HG02981 (cell line): ENCODE measurements at regions not wholly inside any gene's neighbourhood (a gene's known extent, or its start where the extent isn't known, plus 50 kb on each side); places are given as distances from the start of the nearest gene placed in this dataset.
"Not testable (repeated sequence)": the region's sequence is repeated elsewhere in the genome, so short reads cannot be mapped to it uniquely, and the experiment has no call there.

Experiments
- ATAC-seq: cut with Tn5 transposase; IDR thresholded peaks from one replicate; pipeline ENCODE4 v1.9.1; 2021; ENCODE audit warnings: mild to moderate bottlenecking, moderate library complexity; ENCODE audit not compliant: unreplicated experiment

DNA sequence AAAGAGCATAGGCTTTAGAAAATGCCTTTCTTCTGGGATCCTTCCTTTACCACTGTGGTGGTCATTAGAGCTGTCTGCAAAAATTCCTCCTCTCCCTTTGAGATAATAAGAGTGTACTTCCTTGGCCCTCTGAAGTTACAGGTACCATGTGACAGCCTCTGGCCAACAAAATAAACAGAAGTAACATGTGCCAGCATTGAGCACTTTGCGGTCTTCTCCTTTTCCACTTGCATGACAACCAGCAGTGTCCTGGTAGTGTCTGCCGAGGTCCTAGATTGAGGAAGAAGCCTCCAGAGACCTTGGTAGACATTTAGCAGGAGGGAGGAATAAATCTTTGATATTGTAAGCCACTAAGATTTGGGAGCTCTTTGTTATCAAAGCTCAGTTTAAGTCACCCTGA is 87.5 kb upstream of the ARID1B start:
- ATAC-seq, result no peak

DNA sequence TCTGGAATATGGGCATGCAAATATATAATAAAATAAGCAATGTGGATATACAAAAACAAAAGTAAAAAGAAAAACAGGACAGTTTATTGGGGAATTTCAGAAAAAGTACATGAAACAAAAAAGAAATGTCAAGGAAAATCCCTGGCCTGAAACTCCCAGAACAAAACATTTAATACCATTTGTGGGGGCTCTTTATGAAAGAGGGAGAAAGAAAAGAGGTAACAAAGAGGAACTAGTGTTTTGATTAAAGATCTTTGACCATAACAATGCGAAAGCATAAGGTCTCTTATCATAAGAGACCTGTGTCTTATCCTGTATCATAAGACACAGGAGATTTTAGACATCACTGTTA is 88.6 kb upstream of the ARID1B start:
- ATAC-seq, result no peak

DNA sequence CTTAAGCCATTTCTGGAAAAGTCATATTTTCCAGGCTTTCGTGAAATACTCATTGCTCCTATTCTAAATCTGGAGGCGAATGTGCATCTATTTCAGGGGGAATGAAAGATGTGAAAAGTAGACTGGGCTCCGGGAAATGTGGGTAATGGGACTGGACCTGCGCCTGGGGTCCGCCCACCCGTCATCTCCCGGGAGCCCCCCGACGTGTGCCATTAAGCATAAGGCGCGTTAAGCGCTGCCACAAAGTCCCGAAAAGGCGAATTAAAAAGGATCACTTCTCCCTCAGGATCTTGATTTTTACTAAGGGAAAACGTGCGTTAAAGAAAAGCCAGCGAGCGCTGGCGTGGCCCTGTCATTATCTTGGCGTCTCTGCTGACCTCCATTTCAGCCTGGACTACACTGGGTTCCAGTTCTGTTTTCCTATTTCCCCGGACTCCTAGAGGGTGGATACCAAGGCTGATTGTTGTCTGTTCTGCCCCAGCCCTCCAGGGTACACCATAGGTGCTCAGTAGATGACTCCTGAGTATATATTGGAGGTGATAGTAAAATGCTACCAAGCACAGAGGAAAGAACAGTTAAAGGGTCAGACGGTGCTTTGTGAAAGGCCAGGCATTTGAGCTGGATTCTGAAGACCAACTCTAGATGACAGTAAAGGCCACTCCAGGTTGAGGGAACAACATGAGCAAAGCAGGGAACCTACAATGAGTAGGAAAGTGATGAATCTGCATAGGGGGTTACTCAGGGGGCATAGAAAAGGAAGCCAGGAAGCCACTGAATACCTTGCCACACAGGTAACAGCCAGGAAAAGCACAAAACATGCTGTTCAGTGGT is 89.2 kb upstream of the ARID1B start:
- ATAC-seq, result no peak

DNA sequence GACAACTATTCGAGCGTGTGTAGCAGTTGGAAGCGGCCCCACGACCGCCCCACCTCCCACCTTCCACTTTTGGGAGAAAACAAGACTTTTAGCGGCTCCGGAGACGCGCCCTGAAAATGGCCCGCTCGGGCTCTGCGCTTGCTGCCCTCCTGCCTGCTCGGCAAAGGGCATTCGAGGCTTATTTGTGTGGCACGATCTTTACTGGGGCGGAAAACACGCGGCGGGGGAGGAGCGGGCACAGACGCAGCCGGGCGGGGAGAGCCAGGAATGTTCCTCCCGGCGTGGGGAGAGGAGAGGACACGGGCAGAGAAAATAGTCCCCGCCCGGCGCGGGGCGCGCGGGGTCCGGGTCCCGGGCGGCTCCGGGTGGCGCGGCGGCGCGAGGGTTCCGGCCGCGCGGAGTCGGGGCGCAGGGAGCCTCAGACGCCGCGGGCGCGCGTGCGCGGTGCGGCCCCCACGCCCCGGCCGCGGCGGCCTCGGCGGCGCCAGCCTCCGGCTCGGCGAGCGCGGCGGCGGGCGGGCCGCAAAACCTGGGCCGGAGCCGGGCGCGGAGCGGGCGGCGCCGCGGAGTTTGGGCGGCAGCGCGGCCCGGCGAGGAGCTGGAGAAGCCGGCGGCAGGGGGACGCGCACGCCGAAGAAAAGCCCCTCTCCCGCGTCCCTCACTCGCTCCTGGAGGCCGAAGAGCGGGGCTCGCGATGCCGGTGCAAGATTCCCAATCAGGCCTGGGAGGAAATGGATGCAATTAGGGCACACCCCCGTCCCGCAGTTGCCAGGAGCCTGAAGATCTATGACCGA is 90.0 kb upstream of the ARID1B start:
- ATAC-seq, result peak; percentile 57

DNA sequence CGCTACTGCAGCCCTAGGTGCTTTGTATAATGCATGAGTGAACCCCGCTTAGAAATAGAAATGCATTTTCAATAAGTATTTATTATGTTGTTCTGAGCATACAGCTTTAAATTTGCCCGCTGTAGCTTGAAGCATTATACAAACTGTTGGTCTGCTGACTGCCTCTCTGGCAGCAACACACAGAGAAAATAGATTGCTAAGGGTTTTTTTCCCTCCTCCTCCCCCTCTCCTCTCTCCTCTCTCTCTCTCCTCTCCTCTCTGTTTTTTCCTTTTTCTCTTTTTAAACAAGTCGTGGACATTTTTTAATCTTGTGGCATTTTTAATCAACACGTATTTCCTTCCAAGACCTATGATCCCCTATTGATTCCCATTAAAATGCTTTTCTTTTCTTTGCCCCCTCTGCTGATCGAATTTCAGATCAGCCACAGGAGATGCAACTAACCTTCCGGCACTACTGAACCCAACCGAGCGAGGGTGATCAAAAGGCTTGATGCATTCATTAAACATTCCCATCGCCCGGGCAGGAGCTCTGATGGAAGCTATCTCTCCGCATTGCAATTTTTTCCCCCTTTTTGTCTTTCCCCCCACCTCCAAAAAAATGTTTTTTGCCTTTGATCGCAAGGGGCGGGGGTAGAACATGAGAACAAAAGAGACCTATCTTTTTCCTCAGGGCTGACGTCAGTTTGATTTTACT is 90.7 kb upstream of the ARID1B start:
- no peak for ATAC-seq

DNA sequence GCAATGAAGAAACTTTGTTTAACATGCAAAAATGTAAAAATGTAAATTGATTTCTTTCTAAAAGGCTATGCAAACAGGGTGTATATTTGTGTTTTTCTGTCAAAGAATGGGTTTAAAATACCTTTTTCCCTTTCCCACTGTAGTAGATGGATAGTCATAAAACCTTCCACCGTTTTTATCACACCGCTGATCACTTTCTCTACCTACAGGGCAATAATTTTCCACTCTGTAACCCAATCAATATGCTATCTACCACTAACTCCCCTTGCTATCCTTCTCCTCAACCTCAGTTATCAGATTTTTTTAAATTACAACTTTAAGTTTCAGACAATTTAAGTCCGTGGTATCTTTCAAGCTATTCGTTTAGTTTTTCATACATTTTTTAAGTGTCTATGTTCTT is 91.4 kb upstream of the ARID1B start:
- ATAC-seq, result no peak

DNA sequence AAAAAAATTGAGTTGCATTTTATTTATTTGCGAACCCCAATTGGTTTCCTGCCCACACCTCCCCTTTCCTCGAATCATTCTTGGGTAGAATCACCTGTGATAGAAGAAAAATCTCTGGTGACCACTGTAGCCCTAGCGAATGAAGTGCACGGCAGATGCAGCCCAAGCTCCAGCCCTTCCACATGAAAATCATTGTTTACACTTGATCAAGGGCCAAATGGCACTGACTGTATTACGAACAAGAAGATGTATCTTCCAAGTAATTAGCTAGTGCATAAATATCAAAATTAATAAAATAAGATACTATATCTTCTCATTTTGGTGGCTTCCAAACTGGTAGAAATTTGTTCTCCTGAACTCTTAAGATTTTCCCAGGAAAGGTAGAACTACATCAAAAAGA is 93.4 kb upstream of the ARID1B start:
- ATAC-seq, result no peak

DNA sequence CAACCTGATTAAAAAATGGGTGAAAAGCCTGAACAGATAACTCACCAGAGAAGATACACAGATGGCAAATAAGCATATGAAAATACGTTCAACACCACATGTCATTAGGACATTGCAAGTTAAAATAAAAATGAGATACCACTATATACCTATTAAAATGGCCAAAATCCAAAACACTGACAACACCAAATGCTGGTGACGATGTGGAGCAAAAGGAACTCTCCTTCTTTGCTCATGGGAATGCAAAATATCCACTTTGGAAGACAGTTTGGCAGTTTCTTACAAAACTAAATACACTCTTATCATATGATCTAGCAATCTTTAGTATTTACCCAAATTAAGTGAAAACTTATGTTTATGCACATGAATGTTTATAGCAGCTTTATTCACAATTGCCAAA is 100.5 kb upstream of the ARID1B start:
- ATAC-seq, result no peak

DNA sequence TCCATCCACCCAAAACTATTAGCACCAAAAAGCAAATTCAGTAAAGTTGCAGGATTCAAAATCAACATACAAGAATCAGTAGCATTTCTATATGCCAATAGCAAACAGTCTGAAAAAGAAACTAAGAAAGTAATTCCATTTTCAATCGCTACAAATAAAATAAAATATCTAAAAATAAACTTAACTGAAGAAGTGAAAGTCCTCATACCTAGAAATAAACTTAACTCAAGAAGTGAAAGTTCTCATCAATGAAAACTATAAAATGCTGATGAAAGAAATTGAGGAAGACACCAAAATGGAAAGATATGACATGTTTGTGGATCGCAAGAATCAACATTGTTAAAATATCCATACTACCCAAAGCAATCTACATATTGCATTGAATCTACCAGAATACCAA is 103.0 kb upstream of the ARID1B start:
- no peak for ATAC-seq

DNA sequence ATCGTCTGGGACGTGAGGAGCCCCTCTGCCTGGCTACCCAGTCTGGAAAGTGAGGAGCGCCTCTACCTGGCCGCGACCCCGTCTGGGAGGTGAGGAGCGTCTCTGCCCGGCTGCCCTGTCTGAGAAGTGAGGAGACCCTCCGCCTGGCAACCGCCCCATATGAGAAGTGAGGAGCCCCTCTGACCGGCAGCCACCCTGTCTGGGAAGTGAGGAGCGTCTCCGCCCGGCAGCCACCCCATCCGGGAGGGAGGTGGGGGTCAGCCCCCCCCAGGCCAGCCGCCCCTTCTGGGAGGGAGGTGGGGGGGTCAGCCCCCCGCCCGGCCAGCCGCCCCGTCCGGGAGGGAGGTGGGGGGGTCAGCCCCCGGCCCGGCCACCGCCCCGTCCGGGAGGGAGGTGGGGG is 107.1 kb upstream of the ARID1B start:
- ATAC-seq, result not testable (repeated sequence)

DNA sequence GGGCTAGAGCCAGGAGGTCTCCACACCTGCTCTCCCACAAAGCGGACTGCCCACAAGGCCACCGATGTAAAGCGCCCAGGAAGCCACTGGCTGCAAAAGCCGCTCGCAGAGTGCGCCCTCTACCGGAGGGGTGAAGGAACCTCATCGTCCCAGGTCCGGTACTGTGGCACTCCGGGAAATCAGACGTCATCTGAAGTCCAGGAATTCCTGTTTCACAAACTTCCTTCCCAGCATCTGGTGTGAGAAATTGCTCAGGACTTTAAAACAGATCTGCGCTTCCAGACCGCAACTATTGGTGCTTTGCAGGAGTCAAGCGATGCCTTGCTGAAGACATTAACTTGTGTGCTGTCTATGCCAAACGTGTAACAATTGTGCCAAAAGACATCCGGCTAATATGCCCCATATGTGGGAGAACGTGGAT is 115.1 kb upstream of the ARID1B start:
- ATAC-seq, result no peak

DNA sequence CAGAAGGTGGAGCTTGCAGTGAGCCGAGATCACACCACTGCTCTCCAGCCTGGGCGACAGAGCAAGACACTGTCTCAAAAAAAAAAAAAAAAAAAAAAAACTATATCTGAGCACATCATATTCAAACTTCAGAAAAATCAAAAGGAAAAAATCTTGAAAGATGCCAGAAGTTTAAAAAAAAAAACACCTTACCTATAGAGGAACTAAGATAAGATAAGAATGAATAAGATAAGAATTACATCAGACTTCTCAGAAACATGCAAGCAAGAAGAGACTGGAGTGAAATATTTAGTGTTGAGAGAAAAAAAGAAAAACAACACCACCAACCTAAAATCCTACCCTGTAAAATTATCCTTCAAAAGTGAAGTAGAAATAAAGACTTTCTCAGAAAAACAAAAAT is 116.8 kb upstream of the ARID1B start:
- no peak for ATAC-seq

DNA sequence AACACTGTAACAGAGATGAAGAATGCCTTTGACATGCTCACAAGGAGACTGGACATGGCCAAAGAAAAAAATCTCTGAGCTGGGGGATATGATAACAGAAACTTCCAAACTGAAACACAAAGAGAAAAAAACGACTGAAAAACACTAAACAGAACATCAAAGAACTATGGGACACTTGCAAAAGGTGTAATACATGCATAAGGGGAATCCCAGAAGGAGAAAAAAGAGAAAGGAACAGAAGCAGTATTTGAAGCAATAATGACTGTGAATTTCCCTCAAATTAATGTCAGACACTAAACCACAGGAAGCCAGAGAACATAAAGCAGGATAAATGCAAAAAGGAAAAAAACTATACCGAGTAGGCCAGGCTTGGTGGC is 117.4 kb upstream of the ARID1B start:
- ATAC-seq, result no peak

DNA sequence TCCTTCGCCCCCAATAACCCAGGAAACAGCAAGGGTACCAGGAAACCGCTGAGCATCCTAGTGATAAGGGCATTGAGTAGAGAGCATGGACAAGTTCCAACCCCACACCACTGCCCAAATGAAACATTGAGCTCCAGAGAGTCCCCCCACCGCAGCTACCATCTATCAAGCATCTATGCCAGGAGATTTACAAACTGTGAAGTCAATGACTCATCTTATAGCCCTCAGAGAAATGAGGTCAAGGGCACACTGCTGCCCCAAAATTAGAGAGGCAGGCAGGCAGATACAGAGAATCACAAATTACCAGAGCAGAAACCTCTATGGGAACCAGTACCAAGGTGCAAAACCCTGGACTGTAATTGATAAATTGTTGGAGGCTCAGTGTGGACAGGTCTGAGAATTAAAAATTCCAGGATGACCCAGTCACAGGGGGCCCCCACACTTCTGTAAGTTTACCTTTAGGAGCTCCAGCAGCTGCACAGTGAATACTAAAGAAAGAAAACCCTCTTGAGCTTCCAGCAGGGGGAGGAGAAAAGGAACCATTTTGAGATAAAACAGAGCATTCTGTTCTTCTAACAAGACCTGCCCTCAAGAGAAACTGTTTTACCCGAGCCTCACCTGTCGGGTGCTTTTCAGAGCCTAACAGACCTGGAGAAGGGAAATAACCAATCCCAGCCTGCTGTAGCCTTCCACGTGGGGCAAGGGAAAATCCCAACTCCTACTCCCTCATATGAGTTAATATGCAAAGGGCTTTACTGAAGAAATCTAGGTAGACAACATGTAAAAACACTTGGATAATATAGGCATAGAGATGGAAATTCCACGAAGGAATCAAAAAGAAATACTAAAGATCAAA is 118.0 kb upstream of the ARID1B start:
- ATAC-seq, result no peak

DNA sequence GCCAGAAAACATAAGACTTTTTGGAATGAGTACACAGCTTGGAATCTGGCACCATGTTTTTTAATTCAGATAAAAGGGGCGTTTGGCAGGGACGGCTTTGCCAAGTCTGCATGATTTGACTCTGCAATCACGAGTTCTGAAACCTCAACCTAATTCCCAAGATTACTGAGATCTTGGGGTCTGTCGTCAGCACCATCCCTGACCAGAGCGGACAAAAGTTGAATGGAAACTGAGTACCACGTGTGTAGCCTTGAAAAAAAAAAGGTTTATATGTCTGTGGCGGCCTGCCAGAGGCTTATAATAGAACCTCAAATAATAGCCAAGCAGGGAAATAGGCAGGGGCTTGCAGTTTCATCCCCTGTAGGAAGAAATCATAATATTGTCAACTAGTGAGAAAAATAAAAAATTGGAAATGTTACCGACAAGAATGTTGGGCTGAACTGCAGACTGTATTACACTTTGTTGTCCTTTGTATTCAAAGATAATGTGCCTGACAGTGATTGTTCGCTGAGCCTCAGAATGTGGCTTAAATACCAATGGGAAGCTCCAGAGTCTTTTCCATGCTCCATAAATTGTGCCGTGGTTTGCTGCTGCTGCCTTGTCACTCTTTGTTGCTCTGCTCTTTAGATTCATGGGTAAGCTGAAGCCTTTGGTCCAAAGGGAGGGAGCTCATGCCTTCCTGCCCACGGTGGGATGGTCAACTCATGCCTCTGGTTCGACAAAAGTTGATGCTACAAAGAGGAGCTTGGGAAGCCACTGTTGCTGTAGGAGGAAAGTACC is 118.8 kb upstream of the ARID1B start:
- no peak for ATAC-seq

DNA sequence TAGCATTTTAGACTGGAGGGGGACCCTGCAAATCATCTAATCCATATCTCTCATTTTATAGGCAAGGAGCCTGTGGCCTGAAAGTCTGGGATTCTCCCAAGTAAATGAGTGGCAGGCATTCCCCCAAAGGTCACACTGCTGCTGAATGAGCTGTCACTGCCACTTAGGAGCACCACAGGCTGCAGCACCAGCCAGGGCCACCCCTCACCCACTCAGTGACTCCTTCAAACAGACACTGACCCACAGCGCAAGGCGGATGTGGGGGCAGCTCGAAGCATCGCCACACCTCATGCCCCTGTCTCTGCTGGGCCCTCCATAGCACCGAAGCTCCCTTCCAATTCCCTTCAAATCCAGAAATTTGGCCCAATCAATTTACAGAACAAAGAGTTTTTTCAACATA is 119.9 kb upstream of the ARID1B start:
- ATAC-seq, result no peak

DNA sequence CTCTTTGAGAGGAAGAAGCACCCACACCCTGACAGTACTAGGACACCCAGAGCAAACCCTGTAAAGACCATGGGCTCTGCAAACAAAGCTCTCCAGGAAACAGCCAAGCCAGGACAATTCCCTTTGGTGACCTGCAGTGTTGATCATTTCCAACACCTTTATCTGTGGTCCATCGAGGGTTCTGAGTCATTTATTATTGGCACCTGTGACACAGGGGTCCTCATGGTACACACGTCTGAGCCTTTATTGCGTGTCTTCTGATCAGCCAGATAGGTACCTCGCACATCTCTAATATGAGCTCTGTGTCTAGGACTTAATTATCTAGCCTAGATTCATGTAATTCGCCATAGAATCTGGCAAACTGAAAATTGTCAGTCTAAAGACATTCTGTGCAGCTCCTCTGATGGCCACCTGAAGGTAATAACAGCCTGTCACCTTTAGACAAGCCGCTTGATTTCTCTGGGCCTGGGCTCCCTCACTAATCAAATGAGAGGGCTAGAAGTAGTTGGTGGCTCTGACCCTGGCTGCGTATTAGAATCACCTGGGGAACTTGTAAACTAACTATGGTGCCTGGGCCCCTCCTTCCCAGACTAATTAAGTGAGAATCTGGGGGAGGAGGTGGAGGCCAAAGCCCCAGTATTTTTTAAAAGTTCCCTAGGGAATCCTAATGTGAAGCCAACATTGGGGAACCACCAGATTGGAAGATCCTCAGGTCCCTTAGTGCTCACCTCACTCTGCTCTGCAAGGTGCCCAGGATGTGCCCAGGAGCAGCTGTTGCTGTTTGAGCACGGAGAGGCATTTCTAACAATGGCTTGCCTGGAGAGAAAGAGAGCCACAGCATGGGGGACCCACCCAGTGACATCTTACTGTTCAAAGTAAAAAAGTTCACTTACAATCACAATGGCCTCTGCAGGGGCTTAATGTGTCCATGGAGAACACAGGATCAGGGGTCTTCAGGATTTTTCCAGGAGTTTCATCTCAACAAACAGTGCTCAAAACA is 122.0 kb upstream of the ARID1B start:
- ATAC-seq, result no peak

DNA sequence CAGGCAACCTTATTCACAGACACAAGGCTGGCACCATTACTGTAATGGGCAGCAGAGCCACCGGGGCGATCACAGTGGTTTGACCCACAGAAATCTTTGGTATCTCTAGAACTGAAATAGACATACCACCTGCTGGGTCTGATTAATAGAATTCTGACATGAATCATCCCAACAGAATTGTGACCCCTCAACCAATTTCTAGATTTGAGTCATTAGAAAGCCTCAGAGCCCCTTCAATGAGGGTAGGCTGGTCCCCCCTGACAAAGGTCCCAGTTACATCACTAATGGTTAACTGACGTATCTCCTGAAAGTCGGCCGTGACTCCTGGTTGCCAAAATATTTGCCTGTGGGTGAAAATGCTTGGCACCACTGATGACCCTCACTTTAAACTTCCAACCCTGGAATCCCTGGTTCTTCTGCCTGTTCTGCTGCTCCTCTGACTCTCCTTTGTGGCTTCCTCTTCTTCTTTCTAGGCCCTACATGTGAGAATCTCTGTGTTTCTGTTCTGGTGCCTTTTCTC is 124.9 kb upstream of the ARID1B start:
- no peak for ATAC-seq

DNA sequence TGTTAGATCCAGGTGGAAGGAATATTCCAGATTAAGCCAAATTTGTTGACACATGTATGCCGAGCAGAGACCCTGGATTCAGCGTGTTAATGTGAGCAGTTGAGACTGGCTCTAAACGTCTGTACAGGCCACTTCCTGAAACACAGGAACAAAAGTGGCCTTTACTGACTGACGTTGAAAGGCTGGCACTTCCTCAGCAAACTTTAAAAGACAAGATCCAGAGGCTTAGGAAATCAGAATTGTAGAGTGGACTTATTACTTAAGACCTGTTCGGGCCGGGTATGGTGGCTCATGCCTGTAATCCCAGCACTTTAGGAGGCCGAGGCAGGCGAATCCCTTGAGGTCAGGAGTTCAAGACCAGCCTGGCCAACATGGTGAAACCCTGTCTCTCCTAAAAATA is 125.7 kb upstream of the ARID1B start:
- no peak for ATAC-seq
